H9 (cell line): ENCODE measurements at regions not wholly inside any gene's neighbourhood (a gene's known extent, or its start where the extent isn't known, plus 50 kb on each side); places are given as distances from the start of the nearest gene placed in this dataset.

ENCODE experiments used
- DNase-seq: peaks from one replicate; pipeline ENCODE4 v3.0.0-alpha.2; 2017
- H2AFZ ChIP-seq: one replicate; pipeline ENCODE4 v1.6.1; 2013; ENCODE audit warnings: mild to moderate bottlenecking, low read length, control low read depth, moderate library complexity
- H2AK5ac ChIP-seq: 2 replicates; pipeline ENCODE4 v1.6.1; 2013; ENCODE audit warnings: low read length, control low read depth, mixed read lengths; ENCODE audit not compliant: insufficient read length
- H2BK120ac ChIP-seq: one replicate; pipeline ENCODE4 v1.6.1; 2013; ENCODE audit warnings: low read depth, mild to moderate bottlenecking, low read length, control low read depth, inconsistent platforms; ENCODE audit not compliant: poor library complexity, severe bottlenecking
- H2BK12ac ChIP-seq: 2 replicates; pipeline ENCODE4 v1.6.1; 2013; ENCODE audit warnings: low read length, control low read depth, mixed read lengths, low read depth; ENCODE audit not compliant: insufficient read length
- H2BK15ac ChIP-seq: 2 replicates; pipeline ENCODE4 v1.6.1; 2013; ENCODE audit warnings: low read depth, low read length, control low read depth
- H2BK20ac ChIP-seq: one replicate; pipeline ENCODE4 v1.6.1; 2013; ENCODE audit warnings: low read depth, mild to moderate bottlenecking, low read length, control low read depth, inconsistent platforms; ENCODE audit not compliant: poor library complexity, severe bottlenecking
- H2BK5ac ChIP-seq: 2 replicates; pipeline ENCODE4 v1.6.1; 2013; ENCODE audit warnings: low read length, control low read depth, mixed read lengths; ENCODE audit not compliant: insufficient read length
- H3K14ac ChIP-seq: 2 replicates; pipeline ENCODE4 v1.6.1; 2013; ENCODE audit warnings: low read length, control low read depth; ENCODE audit not compliant: insufficient read depth
- H3K18ac ChIP-seq: 2 replicates; pipeline ENCODE4 v1.6.1; 2013; ENCODE audit warnings: low read depth, mild to moderate bottlenecking, mixed read lengths, low read length, control low read depth; ENCODE audit not compliant: insufficient read length
- H3K23ac ChIP-seq: 2 replicates; pipeline ENCODE4 v1.6.1; 2013; ENCODE audit warnings: low read length, control low read depth, mixed read lengths, low read depth; ENCODE audit not compliant: insufficient read length
- H3K23me2 ChIP-seq: 2 replicates; pipeline ENCODE4 v1.6.1; 2013; ENCODE audit warnings: low read depth, mild to moderate bottlenecking, mixed read lengths, low read length, control low read depth; ENCODE audit not compliant: insufficient read length, poor library complexity, severe bottlenecking
- H3K27ac ChIP-seq: 2 replicates; pipeline ENCODE4 v1.5.1; 2013; ENCODE audit warnings: low read length, control low read depth, mixed read lengths, low read depth; ENCODE audit not compliant: insufficient read length
- H3K27me3 ChIP-seq: 2 replicates; pipeline ENCODE4 v1.6.1; 2013; ENCODE audit warnings: low read length, control low read depth, inconsistent platforms; ENCODE audit not compliant: insufficient read depth
- H3K4ac ChIP-seq: 2 replicates; pipeline ENCODE4 v1.6.1; 2013; ENCODE audit warnings: low read depth, mild to moderate bottlenecking, control low read depth, inconsistent platforms, low read length, moderate library complexity
- H3K4me1 ChIP-seq: 2 replicates; pipeline ENCODE4 v1.6.1; 2013; ENCODE audit warnings: low read length, control low read depth, inconsistent platforms; ENCODE audit not compliant: insufficient read depth
- H3K4me2 ChIP-seq: 2 replicates; pipeline ENCODE4 v1.6.1; 2013; ENCODE audit warnings: low read length, control low read depth, mixed read lengths; ENCODE audit not compliant: insufficient read length, insufficient read depth
- H3K56ac ChIP-seq: 2 replicates; pipeline ENCODE4 v1.6.1; 2013; ENCODE audit warnings: low read depth, mild to moderate bottlenecking, mixed read lengths, low read length, control low read depth; ENCODE audit not compliant: insufficient read length
- H3K79me1 ChIP-seq: 2 replicates; pipeline ENCODE4 v1.6.1; 2013; ENCODE audit warnings: low read depth, mild to moderate bottlenecking, moderate library complexity, low read length, control low read depth, inconsistent platforms; ENCODE audit not compliant: insufficient read depth, poor library complexity, severe bottlenecking
- H3K79me2 ChIP-seq: 2 replicates; pipeline ENCODE4 v1.6.1; 2013; ENCODE audit warnings: low read length, control low read depth, inconsistent platforms; ENCODE audit not compliant: insufficient read depth
- H3K9ac ChIP-seq: 2 replicates; pipeline ENCODE4 v1.6.1; 2013; ENCODE audit warnings: low read length, control low read depth, mixed read lengths; ENCODE audit not compliant: insufficient read length; ENCODE audit errors: extremely low read depth
- H3K9me3 ChIP-seq: one replicate; pipeline ENCODE4 v1.6.1; 2013; ENCODE audit warnings: low read depth, low read length, inconsistent platforms; ENCODE audit not compliant: control insufficient read depth
- H3T11ph ChIP-seq: one replicate; pipeline ENCODE4 v1.6.1; 2013; ENCODE audit warnings: mild to moderate bottlenecking, low read length, control low read depth, inconsistent platforms
- H4K20me1 ChIP-seq: one replicate; pipeline ENCODE4 v1.6.1; 2013; ENCODE audit not compliant: control insufficient read depth, insufficient read length, insufficient read depth
- H4K5ac ChIP-seq: 2 replicates; pipeline ENCODE4 v1.6.1; 2013; ENCODE audit warnings: low read depth, mild to moderate bottlenecking, mixed read lengths, low read length, control low read depth; ENCODE audit not compliant: insufficient read length
- H4K8ac ChIP-seq: replicated peaks from 2 replicates; pipeline ENCODE4 v1.6.1; 2013; ENCODE audit warnings: low read length, control low read depth, mixed read lengths, low read depth; ENCODE audit not compliant: insufficient read length
- H4K91ac ChIP-seq: 2 replicates; pipeline ENCODE4 v1.6.1; 2013; ENCODE audit warnings: low read depth, mild to moderate bottlenecking, moderate library complexity, mixed read lengths, low read length, control low read depth; ENCODE audit not compliant: insufficient read length
- H3K27ac Mint-ChIP-seq, 3 experiments: 2 replicates in 2 of 3; 3 replicates in 1 of 3; pipeline ENCODE4 v1.8.0; 2020 to 2021; ENCODE audit warnings: mixed read lengths in 3 of 3, mild to moderate bottlenecking in 1 of 3, moderate library complexity in 1 of 3
- H3K27me3 Mint-ChIP-seq: 2 replicates; pipeline ENCODE4 v1.8.0; 2021; ENCODE audit warnings: low read depth, mild to moderate bottlenecking, moderate library complexity, mixed read lengths
- H3K36me3 Mint-ChIP-seq, 3 experiments: 2 replicates in 2 of 3; 3 replicates in 1 of 3; pipeline ENCODE4 v1.8.0; 2020 to 2021; ENCODE audit warnings: low read depth in 3 of 3, mixed read lengths in 3 of 3; ENCODE audit not compliant: insufficient read depth in 1 of 3
- H3K4me1 Mint-ChIP-seq, 2 experiments: 2 replicates each; pipeline ENCODE4 v1.8.0; 2020; ENCODE audit warnings: mixed read lengths in 2 of 2
- H3K4me3 Mint-ChIP-seq, 2 experiments: 2 replicates in 1 of 2; 3 replicates in 1 of 2; pipeline ENCODE4 v1.8.0; 2020 to 2021; ENCODE audit warnings: mild to moderate bottlenecking in 2 of 2, mixed read lengths in 2 of 2, moderate library complexity in 1 of 2
- H3K9me3 Mint-ChIP-seq, 2 experiments: 2 replicates in 1 of 2; 3 replicates in 1 of 2; pipeline ENCODE4 v1.8.0; 2020; ENCODE audit warnings: mild to moderate bottlenecking in 2 of 2, mixed read lengths in 2 of 2, moderate library complexity in 1 of 2
- whole genome bisulfite sequencing: extraction: QIAGEN DNeasy Blood & Tissue Kit; methylation state at CpG from one replicate; pipeline ENCODE4 v1.1.7; 2013; ENCODE audit warnings: missing lambda C conversion rate, low lambda C conversion rate, mixed read lengths; ENCODE audit not compliant: insufficient read length; ENCODE audit errors: extremely low coverage; 5-methylcytosine and 5-hydroxymethylcytosine counted together
- TF ChIP-seq, protein P1 (sequence below): fragments of 200-600 bp; sonication (generic); conservative IDR thresholded peaks from 3 replicates; pipeline ENCODE4 v1.8.0; 2021; ENCODE audit warnings: antibody characterized with exemption, mild to moderate bottlenecking

DNA sequence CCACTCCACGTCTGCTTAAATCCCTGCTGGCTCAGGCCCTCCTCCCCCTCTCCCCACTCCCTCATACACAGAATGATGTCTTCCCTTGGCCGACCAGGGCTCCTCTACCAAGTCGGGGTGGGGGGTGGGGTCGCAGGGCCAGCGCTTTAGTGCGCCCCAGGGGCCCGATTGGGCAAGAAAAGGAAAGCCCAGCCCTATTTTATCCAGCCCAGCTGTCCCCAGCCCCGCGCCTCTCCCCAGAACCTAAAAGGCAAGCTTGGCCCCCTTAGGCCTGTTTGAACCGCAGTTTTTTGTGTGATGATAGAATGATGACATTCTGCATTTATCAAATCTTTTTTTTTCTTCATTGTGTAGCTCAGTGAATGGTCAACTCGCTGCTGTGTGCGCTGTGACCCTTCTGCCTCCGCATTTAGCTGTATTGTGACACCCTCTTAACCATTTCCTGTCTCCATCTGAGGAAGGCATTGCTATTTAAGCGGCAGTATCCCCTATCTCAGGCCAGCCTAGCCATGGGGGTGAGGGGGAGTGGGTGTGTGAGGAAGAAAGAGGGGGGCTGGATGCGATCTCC, 231.4 kb downstream of the HAUS1 start:
- Histone ChIP-seq H3K79me2 (no peaks in the 10 kb centered on the region; the same call in 1 of the 2 replicates), H4K5ac (no peak overlapping the region), H3K23me2 (peaks cover 20% of the 10 kb centered on the region), H3K9ac (no peak overlapping the region), H3T11ph (no peak overlapping the region), H3K79me1 (peaks cover 2% of the 10 kb centered on the region), H2BK5ac (no peak overlapping the region), H3K18ac (no peak overlapping the region), H3K4ac (no peak overlapping the region), H2BK12ac (no peak overlapping the region), H2AFZ (no peak overlapping the region), H2BK15ac (no peak overlapping the region), H3K14ac (no peak overlapping the region), H2BK20ac (no peak overlapping the region), H2BK120ac (no peak overlapping the region), H4K20me1 (no peaks in the 10 kb centered on the region), H4K91ac (no peak overlapping the region), H3K27me3 (peaks cover 10% of the 10 kb centered on the region; the same call in 1 of the 2 replicates), H3K9me3 (no peaks in the 10 kb centered on the region), H3K23ac (no peak overlapping the region), H3K4me2 (peak overlapping the region; percentile 67), H3K27ac (no peak overlapping the region), H3K4me1 (peaks cover 9% of the 10 kb centered on the region; the same call in 1 of the 2 replicates), H2AK5ac (no peak overlapping the region), H3K56ac (no peak overlapping the region), H4K8ac (no peak overlapping the region)
- TF ChIP-seq, protein P1, sequence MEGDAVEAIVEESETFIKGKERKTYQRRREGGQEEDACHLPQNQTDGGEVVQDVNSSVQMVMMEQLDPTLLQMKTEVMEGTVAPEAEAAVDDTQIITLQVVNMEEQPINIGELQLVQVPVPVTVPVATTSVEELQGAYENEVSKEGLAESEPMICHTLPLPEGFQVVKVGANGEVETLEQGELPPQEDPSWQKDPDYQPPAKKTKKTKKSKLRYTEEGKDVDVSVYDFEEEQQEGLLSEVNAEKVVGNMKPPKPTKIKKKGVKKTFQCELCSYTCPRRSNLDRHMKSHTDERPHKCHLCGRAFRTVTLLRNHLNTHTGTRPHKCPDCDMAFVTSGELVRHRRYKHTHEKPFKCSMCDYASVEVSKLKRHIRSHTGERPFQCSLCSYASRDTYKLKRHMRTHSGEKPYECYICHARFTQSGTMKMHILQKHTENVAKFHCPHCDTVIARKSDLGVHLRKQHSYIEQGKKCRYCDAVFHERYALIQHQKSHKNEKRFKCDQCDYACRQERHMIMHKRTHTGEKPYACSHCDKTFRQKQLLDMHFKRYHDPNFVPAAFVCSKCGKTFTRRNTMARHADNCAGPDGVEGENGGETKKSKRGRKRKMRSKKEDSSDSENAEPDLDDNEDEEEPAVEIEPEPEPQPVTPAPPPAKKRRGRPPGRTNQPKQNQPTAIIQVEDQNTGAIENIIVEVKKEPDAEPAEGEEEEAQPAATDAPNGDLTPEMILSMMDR = no peak
- peaks cover 49% of the 10 kb centered on the region for H3K27me3 Mint-ChIP-seq
- H3K27ac Mint-ChIP-seq = peak overlapping the region in 2 of 3 experiments; percentile 34 to 40; a peak in 5 of 7 replicates
- DNase-seq = peak; percentile 77
- WGBS = no CpG with 5 or more reads among the region's 15 CpGs
- peaks cover 45 to 56% of the 10 kb centered on the region in 2 experiments for H3K4me1 Mint-ChIP-seq
- H3K4me3 Mint-ChIP-seq = peak overlapping the region; percentile 75 to 98
- H3K9me3 Mint-ChIP-seq = no peaks in the 10 kb centered on the region; a peak in 1 of 5 replicates
- H3K36me3 Mint-ChIP-seq = no peaks in the 10 kb centered on the region
